ENCODE measurements at regions not wholly inside any gene's neighbourhood (a gene's known extent, or its start where the extent isn't known, plus 50 kb on each side); places are given as distances from the start of the nearest gene placed in this dataset.

- TF ChIP-seq POLR2A (IDR thresholded peaks at IDR 0.05): no peak
- no peak for TF ChIP-seq CTCF (IDR thresholded peaks at IDR 0.05)
- no peak for TF ChIP-seq POLR2AphosphoS5 (IDR thresholded peaks at IDR 0.05)
- no peak for TF ChIP-seq EP300 (IDR thresholded peaks at IDR 0.05)
Measured at GRCh38 chr4:17309567-17310268, 202.2 kb downstream of the QDPR start.

Data from suprapubic skin (tissue), 4 donors.